Posterior cingulate gyrus (tissue), 11 donors: ENCODE measurements at regions not wholly inside any gene's neighbourhood (a gene's known extent, or its start where the extent isn't known, plus 50 kb on each side); places are given as distances from the start of the nearest gene placed in this dataset.
"Not testable (repeated sequence)": the region's sequence is repeated elsewhere in the genome, so short reads cannot be mapped to it uniquely, and the experiment has no call there.

Source experiments
- DNase-seq, 10 donors: peaks; one replicate each; pipeline versions ENCODE4 v3.0.0 to v3.0.0-alpha.2; 2020 to 2021; ENCODE audit warnings: mixed read lengths in 3 of 10
- intact Hi-C: fragments of 100-400 bp; cut with DNase I; formaldehyde crosslinking; loops from one replicate; pipeline ENCODE4 v1.15.1; 2023

- no peak for DNase-seq
- intact Hi-C loops = no loop called here
Observed at GRCh38 chr1:37353871-37354270, 120.5 kb upstream of the ZC3H12A start.

GRCh38 chr1:37354876-37355650 is 119.3 kb upstream of the ZC3H12A start:
- no peak for DNase-seq
- intact Hi-C loops = no loop called here

- peak in 1 of 10 donors; percentile 30 for DNase-seq
- intact Hi-C loops = no loop called here
Observed at GRCh38 chr1:37358992-37359391, 115.4 kb upstream of the ZC3H12A start.

- peak in 1 of 10 donors; percentile 43 for DNase-seq
- intact Hi-C loops = no loop called here
Observed at GRCh38 chr1:37360011-37360410, 114.4 kb upstream of the ZC3H12A start.

- peak in 4 of 10 donors; percentile 19 to 88 (median 30) for DNase-seq
- intact Hi-C loops = no loop called here
Observed at GRCh38 chr1:37362594-37363385, 111.6 kb upstream of the ZC3H12A start.

GRCh38 chr1:37363535-37363934 is 110.8 kb upstream of the ZC3H12A start:
- intact Hi-C loops = no loop called here
- DNase-seq = no peak

- DNase-seq = peak in 1 of 10 donors; percentile 62
- intact Hi-C loops = not testable (repeated sequence)
Observed at GRCh38 chr1:37368665-37369315, 105.6 kb upstream of the ZC3H12A start.

- DNase-seq = no peak
Observed at GRCh38 chr1:37372302-37372701, 102.1 kb upstream of the ZC3H12A start.

GRCh38 chr1:37372711-37373110 is 101.7 kb upstream of the ZC3H12A start:
- peak in 1 of 10 donors; percentile 29 for DNase-seq
- intact Hi-C loops = no loop called here

More at GRCh38 chr1:37372302-37372701, 102.1 kb upstream of the ZC3H12A start:
- intact Hi-C loops = no loop called here

GRCh38 chr1:37373413-37373812 is 101.0 kb upstream of the ZC3H12A start:
- intact Hi-C loops = no loop called here

GRCh38 chr1:37380546-37380945 is 93.8 kb upstream of the ZC3H12A start:
- peak in 1 of 10 donors; percentile 77 for DNase-seq
- intact Hi-C loops = not testable (repeated sequence)

More at GRCh38 chr1:37373413-37373812, 101.0 kb upstream of the ZC3H12A start:
- DNase-seq = peak in 1 of 10 donors; percentile 12

GRCh38 chr1:37387854-37388253 is 86.5 kb upstream of the ZC3H12A start:
- intact Hi-C loops = no loop called here
- peak in 1 of 10 donors; percentile 16 for DNase-seq

GRCh38 chr1:37389327-37389726 is 85.1 kb upstream of the ZC3H12A start:
- no peak for DNase-seq
- intact Hi-C loops = no loop called here

GRCh38 chr1:37391211-37392011 is 83.0 kb upstream of the ZC3H12A start:
- DNase-seq = peak in 1 of 10 donors; percentile 81
- intact Hi-C loops = no loop called here

GRCh38 chr1:37392051-37392450 is 82.3 kb upstream of the ZC3H12A start:
- intact Hi-C loops = no loop called here

GRCh38 chr1:37393173-37394120 is 80.9 kb upstream of the ZC3H12A start:
- intact Hi-C loops = no loop called here
- peak in 1 of 10 donors; percentile 44 for DNase-seq

More at GRCh38 chr1:37392051-37392450, 82.3 kb upstream of the ZC3H12A start:
- peak in 1 of 10 donors; percentile 63 for DNase-seq

GRCh38 chr1:37394574-37395464 is 79.6 kb upstream of the ZC3H12A start:
- intact Hi-C loops = no loop called here
- DNase-seq = peak in 1 of 10 donors; percentile 74

- DNase-seq = peak in 1 of 10 donors; percentile 58
- intact Hi-C loops = no loop called here
Observed at GRCh38 chr1:37398096-37398495, 76.3 kb upstream of the ZC3H12A start.
